ENCODE measurements at regions not wholly inside any gene's neighbourhood (a gene's known extent, or its start where the extent isn't known, plus 50 kb on each side); places are given as distances from the start of the nearest gene placed in this dataset.

GRCh38 chr10:8428654-8429053 lies 374.2 kb downstream of the GATA3 start:
- Mint-ChIP-seq H3K9me3 (ENCODE audit: unreplicated experiment) (peaks cover 3% of the 10 kb centered on the region), H3K27ac (ENCODE audit: unreplicated experiment) (no peak overlapping the region), H3K36me3 (ENCODE audit: unreplicated experiment) (no peaks in the 10 kb centered on the region), H3K4me1 (ENCODE audit: low read depth, unreplicated experiment) (no peaks in the 10 kb centered on the region), H3K27me3 (ENCODE audit: unreplicated experiment) (no peaks in the 10 kb centered on the region), H3K4me3 (ENCODE audit: unreplicated experiment) (no peak overlapping the region)
- TF ChIP-seq CTCF (IDR thresholded peaks at IDR 0.05; ENCODE audit: partially characterized antibody, unreplicated experiment) = no peak
- DNase-seq = no peak

GRCh38 chr10:8430321-8430720 lies 375.8 kb downstream of the GATA3 start:
- H3K27me3 Mint-ChIP-seq (ENCODE audit: unreplicated experiment) = no peaks in the 10 kb centered on the region

GRCh38 chr10:8431511-8431910 lies 377.0 kb downstream of the GATA3 start:
- TF ChIP-seq CTCF (IDR thresholded peaks at IDR 0.05; ENCODE audit: partially characterized antibody, unreplicated experiment) = no peak
- Mint-ChIP-seq H3K9me3 (ENCODE audit: unreplicated experiment) (no peaks in the 10 kb centered on the region), H3K36me3 (ENCODE audit: unreplicated experiment) (no peaks in the 10 kb centered on the region), H3K27ac (ENCODE audit: unreplicated experiment) (no peak overlapping the region), H3K4me3 (ENCODE audit: unreplicated experiment) (no peak overlapping the region), H3K27me3 (ENCODE audit: unreplicated experiment) (no peaks in the 10 kb centered on the region), H3K4me1 (ENCODE audit: low read depth, unreplicated experiment) (no peaks in the 10 kb centered on the region)
- DNase-seq = no peak

More at GRCh38 chr10:8430321-8430720, 375.8 kb downstream of the GATA3 start:
- DNase-seq = no peak
- no peak for TF ChIP-seq CTCF (IDR thresholded peaks at IDR 0.05; ENCODE audit: partially characterized antibody, unreplicated experiment)
- H3K36me3 Mint-ChIP-seq (ENCODE audit: unreplicated experiment) = no peaks in the 10 kb centered on the region
- H3K27ac Mint-ChIP-seq (ENCODE audit: unreplicated experiment) = no peak overlapping the region
- no peaks in the 10 kb centered on the region for H3K4me1 Mint-ChIP-seq (ENCODE audit: low read depth, unreplicated experiment)
- H3K4me3 Mint-ChIP-seq (ENCODE audit: unreplicated experiment) = no peak overlapping the region
- H3K9me3 Mint-ChIP-seq (ENCODE audit: unreplicated experiment) = peaks cover under 1% of the 10 kb centered on the region

- H3K36me3 Mint-ChIP-seq (ENCODE audit: unreplicated experiment) = no peaks in the 10 kb centered on the region
- H3K4me3 Mint-ChIP-seq (ENCODE audit: unreplicated experiment) = no peak overlapping the region
- no peaks in the 10 kb centered on the region for H3K4me1 Mint-ChIP-seq (ENCODE audit: low read depth, unreplicated experiment)
- no peak overlapping the region for H3K27ac Mint-ChIP-seq (ENCODE audit: unreplicated experiment)
- no peak for DNase-seq
- no peaks in the 10 kb centered on the region for H3K27me3 Mint-ChIP-seq (ENCODE audit: unreplicated experiment)
- TF ChIP-seq CTCF (IDR thresholded peaks at IDR 0.05; ENCODE audit: partially characterized antibody, unreplicated experiment) = no peak
- no peaks in the 10 kb centered on the region for H3K9me3 Mint-ChIP-seq (ENCODE audit: unreplicated experiment)
Measured at GRCh38 chr10:8435186-8436055, 380.9 kb downstream of the GATA3 start.

GRCh38 chr10:8437896-8438295 lies 383.4 kb downstream of the GATA3 start:
- Mint-ChIP-seq H3K4me1 (ENCODE audit: low read depth, unreplicated experiment) (no peaks in the 10 kb centered on the region), H3K4me3 (ENCODE audit: unreplicated experiment) (no peak overlapping the region), H3K27me3 (ENCODE audit: unreplicated experiment) (no peaks in the 10 kb centered on the region), H3K9me3 (ENCODE audit: unreplicated experiment) (no peaks in the 10 kb centered on the region), H3K27ac (ENCODE audit: unreplicated experiment) (no peak overlapping the region), H3K36me3 (ENCODE audit: unreplicated experiment) (no peaks in the 10 kb centered on the region)
- DNase-seq = no peak
- no peak for TF ChIP-seq CTCF (IDR thresholded peaks at IDR 0.05; ENCODE audit: partially characterized antibody, unreplicated experiment)
